ENCODE measurements at regions not wholly inside any gene's neighbourhood (a gene's known extent, or its start where the extent isn't known, plus 50 kb on each side); places are given as distances from the start of the nearest gene placed in this dataset.
"Not testable (repeated sequence)": the region's sequence is repeated elsewhere in the genome, so short reads cannot be mapped to it uniquely, and the experiment has no call there.

GRCh38 chr10:3932597-3933375 lies 147.8 kb upstream of the KLF6 start:
- DNase-seq (ENCODE audit: low spot score), result no peak

DNA sequence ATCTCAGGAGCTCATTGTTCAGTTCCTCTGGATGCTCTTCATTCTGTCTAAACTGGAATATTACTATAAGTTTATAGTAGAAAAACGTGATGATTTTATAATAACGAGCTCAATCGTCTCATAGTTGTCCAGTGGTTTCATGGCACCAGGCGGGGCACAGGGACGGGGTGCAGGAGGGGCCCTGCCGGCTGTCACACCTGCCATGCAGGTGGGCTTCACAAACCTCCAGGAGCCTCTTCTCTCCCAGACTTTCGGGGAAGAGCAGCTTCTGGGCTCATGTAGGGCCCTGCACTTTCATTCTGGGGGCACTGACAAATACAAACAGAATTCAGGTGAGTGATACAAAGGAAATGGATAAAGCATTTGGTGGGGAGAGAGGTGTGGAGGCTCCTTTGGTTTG lies 146.9 kb upstream of the KLF6 start:
- no peak for DNase-seq (ENCODE audit: low spot score)

- DNase-seq (ENCODE audit: low spot score), result no peak
Measured at GRCh38 chr10:3931224-3931623, 146.2 kb upstream of the KLF6 start.

DNA sequence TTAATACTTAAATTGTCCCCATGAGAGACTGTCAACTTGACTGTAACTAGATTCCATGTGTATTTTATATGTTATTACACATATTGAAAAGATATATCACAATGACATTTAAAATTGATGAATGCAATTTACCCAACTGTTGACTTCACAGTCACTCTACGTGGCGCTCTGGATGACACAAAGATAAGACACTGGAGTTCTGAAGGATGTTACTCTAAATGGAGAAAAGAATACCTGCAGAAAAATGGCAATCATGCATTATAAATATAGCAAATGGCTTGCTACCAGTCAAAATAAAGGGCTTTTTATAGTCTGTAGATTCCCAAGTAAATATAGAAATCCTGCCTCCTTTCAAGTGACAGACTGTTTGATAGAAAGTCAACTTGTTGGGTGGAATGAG lies 143.6 kb upstream of the KLF6 start:
- no peak for DNase-seq (ENCODE audit: low spot score)

GRCh38 chr10:3928078-3928477 lies 143.1 kb upstream of the KLF6 start:
- no peak for DNase-seq (ENCODE audit: low spot score)

GRCh38 chr10:3926675-3927525 lies 141.9 kb upstream of the KLF6 start:
- DNase-seq (ENCODE audit: low spot score), result no peak

DNA sequence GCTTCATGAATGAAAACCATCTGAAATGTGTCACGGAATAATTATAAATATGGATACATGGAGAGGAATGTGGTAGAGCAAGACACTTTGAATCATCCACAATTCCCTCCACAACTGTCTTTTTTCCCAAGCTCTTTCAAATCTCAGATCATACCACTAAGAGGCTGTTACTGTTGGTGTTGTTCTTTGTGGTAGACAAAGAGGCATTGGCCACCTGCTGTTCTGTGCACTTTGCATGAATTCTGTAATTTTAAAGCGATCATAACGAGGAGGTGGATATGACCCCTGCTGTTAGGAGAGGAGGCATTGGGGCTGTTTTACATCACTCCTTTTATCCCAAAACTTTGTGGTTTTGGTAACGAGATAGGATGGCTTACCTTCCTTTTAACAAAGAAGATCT lies 141.2 kb upstream of the KLF6 start:
- DNase-seq (ENCODE audit: low spot score), result no peak

- DNase-seq (ENCODE audit: low spot score), result no peak
Measured at GRCh38 chr10:3925184-3925583, 140.2 kb upstream of the KLF6 start.

- peak; percentile 56 for DNase-seq (ENCODE audit: low spot score)
Measured at GRCh38 chr10:3924344-3924743, 139.3 kb upstream of the KLF6 start.

DNA sequence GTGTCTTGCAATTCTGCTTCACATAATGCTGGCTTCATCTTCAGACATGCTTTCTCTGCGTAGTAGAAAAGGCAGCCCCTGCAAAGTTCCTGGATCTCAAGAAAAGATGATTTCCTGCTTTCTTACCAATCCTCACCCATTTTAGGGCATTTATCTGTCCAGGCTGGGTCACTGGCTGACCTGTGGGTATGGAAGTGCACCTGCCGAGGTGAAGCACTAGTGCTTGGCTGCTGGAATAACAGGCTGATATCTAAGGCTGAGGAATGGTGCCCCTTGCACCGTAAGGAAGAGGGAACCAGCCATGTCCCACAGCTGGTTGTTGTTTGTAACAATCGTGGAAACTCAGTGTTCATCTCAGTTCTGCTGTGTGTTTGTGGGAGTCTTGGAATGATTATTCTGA lies 138.0 kb upstream of the KLF6 start:
- DNase-seq (ENCODE audit: low spot score), result no peak

DNA sequence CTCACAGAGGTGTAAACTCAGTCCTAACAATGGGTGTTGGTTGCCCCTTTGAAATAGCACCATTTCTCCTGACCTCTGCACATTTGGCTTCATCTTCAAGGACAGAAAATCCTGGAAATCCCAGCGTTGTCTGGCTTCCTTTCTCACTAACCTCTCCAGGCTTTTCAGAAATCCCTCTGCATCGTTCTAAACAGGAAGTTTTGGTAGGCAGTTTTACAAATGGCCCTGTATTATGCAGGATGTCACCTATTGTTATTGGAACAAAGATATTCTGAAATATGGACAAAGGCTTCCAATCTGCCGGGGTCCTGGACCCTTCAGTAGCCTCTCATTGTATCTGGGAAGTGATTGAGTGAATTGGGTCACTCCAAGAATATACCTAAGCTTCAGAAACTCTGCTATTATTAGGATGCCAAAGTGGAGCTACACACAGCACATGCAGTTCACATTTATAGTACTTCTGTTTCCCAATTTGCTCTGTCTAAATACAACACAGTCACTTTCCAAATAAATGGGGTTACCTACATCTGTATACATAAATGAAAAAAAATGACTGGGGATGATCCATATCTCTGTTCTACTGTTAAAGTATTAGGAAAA lies 134.8 kb upstream of the KLF6 start:
- no peak for DNase-seq (ENCODE audit: low spot score)

DNA sequence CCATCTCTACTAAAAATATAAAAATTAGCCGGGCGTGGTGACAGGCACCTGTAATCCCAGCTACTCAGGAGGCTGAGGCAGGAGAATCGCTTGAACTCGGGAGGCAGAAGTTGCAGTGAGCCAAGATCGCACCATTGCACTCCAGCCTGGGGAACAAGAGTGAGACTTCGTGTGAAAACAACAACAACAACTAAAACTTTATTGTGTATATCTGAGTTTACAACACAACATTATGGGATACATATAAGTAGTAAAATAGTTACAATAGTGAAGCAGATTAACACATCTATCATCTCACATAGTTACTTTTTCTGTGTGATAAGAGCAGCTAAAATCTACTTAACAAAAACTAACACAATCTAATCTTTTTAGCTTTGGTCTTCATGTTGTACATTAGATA lies 132.4 kb upstream of the KLF6 start:
- DNase-seq (ENCODE audit: low spot score), result not testable (repeated sequence)

GRCh38 chr10:3914733-3915132 lies 129.7 kb upstream of the KLF6 start:
- no peak for DNase-seq (ENCODE audit: low spot score)

- no peak for DNase-seq (ENCODE audit: low spot score)
Measured at GRCh38 chr10:3911713-3912442, 126.9 kb upstream of the KLF6 start.

DNA sequence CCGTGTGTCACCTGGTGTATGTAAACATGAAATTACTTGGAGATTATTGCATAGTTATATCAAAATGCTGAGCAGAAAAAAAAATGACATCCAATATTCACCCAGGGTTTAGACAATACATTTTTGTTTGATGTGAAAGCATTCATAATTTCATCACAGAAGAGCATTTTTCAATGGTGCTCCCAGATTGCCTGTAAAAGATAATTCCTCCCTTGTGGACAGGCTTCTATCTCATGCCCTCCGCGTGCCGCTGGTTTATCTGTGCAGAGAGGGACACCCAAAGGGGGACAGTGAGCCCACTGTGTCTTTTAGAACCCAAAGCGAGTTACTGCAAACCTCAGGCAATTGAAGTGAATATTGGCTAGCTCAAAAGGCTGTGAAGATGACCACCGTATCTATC lies 126.2 kb upstream of the KLF6 start:
- no peak for DNase-seq (ENCODE audit: low spot score)

DNA sequence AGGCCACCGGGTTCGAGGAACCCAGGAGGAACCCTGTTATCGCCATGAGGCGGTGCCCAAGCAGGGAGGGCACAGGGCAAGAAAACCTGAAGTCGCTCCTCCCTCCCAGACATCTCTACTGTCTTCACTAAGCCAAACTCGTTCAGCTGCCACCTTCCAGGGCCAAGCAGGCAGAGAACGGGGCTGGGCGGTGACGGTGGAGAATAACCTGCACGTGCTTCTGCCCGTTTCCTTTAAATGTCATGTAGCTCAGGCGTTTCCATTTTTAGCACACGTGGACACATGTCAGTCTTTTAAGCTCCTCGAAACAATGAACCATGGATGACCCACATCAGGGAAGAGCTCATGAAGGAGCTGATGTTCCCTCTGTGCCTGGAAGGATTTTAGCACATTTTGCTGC lies 124.3 kb upstream of the KLF6 start:
- no peak for DNase-seq (ENCODE audit: low spot score)

- DNase-seq (ENCODE audit: low spot score), result no peak
Measured at GRCh38 chr10:3908183-3908582, 123.2 kb upstream of the KLF6 start.

- DNase-seq (ENCODE audit: low spot score), result no peak
Measured at GRCh38 chr10:3907514-3907913, 122.5 kb upstream of the KLF6 start.

- DNase-seq (ENCODE audit: low spot score), result peak; percentile 64
Measured at GRCh38 chr10:3906511-3907111, 121.6 kb upstream of the KLF6 start.

GRCh38 chr10:3904419-3904960 lies 119.5 kb upstream of the KLF6 start:
- DNase-seq (ENCODE audit: low spot score), result no peak

DNA sequence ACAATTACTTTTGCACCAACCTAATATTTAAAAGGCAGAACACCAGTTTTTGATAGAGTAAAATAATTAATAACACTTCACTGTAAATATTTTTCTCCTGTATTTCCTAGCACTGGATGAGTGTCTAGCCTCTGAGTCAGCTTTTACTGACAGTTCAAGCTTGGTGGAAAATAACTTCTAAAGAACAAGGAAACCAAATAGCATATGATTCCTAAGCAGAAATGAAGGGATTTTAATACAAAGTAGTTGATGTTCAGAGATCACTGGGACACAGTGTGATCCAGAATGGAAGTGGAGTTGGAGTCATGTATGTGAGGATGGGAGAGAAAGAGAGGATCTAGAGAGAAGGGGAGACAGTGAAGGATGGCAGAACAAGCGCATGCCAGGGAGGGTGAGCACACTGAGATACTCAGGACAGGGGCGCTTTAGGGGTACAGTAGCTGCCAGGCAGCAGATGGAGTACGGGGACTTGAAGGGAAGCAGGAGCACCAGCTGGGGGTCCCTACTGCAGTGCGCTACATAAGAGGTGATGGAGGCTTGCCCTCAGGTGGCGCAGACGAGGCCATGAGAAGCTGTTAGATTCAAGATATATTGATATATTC lies 117.9 kb upstream of the KLF6 start:
- no peak for DNase-seq (ENCODE audit: low spot score)
